ENCODE measurements at regions not wholly inside any gene's neighbourhood (a gene's known extent, or its start where the extent isn't known, plus 50 kb on each side); places are given as distances from the start of the nearest gene placed in this dataset.
A peak's percentile ranks its signal among the peaks of the same experiment; 100 is the strongest.

DNA sequence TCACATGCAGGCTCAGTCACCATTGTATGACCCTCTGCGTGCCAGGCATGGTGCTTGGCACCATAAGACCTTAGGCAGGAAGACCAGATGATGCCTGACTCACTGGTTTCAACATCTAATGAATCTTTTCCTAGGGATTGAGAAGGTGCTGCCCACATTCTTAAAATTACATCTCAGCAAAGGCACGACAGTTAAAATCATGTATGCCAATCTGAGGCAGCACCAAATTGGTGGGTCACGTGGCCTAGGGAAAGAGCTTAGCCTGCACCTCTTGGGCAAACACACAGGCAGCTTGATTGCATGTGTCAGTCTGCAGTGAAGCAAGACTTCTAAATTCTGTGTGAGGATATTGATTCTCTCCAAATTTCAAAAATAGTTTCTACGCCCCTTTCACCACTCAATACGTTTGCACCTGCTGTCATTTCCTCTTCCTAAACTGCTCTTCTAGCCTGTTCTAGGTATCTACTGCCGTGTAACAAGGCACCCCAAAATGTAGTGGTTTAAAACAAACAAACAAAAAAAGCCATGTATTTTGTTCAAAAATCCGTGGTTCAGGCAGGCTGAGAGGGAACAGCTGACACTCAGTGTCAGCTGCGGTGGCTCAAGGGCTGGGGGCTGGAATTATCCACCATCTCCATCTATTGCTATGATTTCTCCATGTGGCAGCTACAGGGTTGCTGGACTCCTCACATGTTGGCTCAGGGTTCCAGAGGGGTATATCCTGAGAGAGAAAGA lies 160.2 kb upstream of the FGGY start:
- ATAC-seq (peak; percentile 89), DNase-seq (ENCODE audit: low spot score) (peak; percentile 61)

DNA sequence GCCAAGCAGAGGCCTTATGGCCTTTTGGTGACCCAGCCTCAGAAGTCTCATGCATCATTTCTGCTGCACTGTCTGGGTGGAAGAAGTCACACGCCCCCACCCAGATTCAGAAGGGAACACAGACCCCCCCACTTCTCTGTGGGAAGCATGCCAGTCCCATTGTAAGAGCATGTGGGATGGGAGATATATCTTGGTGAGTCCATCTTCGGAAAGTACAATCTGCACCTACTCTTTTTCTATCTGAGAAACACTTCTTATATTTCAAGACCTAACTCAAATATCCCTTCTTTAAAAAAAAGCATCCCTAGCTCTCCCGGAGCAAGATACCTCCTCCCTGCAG lies 159.6 kb upstream of the FGGY start:
- ATAC-seq (no peak), DNase-seq (ENCODE audit: low spot score) (no peak)

DNA sequence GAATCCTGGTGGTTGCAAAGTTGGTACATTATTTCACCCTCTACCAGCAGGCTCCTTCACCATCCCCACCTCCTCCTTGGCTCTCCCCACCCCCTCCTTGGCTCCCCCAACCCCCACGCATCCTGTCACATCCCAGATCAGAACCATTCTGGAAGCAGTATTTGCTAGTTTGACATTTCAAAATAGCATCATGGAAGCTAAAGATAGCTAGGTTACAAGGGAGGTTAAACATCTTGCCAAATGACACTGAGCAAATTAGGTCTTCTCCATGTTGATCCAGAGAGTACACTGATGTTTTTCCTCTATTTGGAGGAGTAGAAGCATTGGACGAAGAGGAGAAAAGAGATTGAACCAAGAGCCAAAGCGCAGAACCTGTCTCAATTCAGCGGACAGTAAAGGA lies 158.9 kb upstream of the FGGY start:
- no peak for ATAC-seq
- DNase-seq (ENCODE audit: low spot score): no peak

DNA sequence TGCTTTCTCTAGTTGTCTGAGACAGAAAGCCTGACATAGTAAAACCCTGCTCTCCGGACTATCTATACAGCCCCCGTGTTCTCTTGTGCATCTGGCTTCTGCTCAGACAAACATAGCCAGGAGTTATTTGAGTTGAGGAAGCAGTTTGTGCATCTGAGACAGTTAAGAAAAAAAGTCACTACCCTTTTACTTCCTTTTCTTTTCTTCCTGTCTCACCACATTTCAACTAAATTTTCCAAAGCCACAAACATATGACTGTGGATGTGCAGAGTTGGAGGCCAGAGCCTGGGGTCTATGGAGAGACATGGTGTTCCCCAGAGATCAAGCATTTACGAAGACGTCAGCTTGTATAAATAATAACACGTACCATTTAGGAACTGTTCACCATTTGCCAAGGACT lies 158.5 kb upstream of the FGGY start:
- ATAC-seq (no peak), DNase-seq (ENCODE audit: low spot score) (no peak)

DNA sequence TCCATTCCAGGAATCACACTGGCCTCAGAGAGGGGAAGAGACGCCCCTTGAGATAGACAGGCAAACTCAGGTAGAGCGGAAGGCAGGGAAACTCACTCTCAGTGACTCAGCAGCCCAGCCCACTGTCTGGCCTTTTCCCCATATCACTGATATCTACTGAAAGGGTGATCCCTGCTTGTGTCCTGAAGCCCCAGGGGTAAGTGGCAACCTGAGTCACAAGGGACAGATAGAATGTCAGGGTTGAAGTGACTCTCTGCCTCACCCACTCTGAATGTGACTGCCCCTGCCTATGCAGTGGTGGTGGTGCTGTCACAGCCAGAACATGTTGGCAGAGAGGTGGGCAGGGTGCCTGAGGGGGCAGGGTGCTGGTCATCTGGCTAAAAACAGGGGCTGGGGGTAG lies 157.5 kb upstream of the FGGY start:
- DNase-seq (ENCODE audit: low spot score) (no peak), ATAC-seq (no peak)

DNA sequence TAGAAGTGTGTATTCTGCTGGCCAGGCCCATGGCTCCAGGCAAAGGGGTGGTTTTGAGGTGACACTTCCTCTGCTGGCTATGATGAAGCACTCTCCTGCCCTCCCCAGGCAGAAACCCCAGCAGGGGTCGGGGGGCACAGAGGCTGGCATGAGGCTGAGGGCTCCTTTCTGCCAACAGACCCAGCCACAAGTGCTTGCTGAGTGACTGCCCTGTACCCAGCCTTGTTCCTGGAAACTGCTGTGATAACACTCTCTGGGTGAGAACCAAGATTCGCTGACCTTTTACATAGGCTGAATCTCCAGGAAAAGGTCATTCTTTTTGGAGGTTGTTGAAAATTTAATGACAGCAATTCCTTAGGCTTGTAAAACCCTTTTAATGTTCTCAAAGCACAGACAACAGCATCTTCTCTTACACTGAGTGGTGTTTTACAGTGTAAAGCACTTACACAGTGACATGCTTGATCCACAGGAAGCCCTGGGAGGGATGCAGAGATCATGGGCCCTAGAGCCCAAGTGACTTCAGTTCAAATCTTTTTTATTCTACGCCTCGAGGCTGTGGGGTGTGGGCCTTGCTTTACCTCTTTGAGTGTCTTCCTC lies 155.5 kb upstream of the FGGY start:
- no peak for DNase-seq (ENCODE audit: low spot score)
- ATAC-seq: no peak

DNA sequence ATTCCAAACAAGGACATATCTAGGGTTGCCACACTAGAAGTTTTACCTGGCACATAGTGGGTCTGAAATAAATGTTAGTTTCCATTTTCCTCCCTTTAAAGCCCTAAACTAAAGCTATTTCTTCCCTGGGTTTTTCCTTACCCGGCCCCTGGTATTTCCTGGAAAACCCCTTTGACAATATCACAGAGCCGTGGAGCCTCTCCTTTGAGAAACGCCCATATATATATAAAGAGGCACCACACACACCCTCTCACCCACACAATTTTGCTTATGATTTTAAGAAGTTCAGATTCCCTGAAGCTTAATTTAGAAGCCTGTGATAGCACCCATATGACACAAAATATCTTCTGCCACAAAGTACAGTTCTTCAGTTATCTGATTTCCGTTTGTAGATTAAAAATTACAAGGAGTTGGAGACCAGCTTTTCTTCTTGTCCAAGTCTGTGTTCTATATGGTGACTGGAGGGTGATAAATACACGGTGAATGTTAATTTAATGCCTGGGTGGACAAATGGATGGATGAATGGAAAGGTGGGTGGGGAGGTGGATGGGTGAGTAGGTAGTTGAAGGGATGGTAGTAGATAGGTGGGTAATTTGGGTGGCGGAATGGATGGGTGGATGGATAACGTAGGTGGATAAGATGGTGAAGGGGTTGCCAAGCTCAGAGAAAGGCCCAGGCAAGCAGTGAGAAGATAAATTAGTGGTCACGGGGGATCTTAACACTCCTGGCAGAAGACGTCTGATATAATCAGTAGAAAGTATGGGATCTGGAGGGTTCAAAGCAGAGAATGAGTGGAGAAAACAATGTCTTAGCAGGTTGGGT lies 154.4 kb upstream of the FGGY start:
- ATAC-seq: no peak

DNA sequence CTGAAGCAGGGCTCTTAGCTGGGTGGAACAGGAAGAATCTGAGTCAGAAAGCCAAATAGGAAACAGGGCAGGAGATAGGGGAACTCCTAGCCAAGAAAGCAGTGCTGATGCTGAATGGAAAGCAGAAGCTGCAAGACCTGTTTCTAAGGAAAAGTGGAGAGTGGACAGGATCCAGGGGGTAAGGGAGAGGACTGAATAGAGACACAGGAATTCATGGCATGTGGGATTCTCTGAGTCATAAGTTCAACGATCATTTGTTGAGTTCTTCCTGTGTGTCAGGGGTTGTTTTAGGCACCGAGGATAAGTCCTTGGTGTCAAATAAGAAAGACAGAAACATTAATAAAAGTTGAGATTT lies 153.8 kb upstream of the FGGY start:
- ATAC-seq: peak; percentile 50
- DNase-seq (ENCODE audit: low spot score): no peak

More for the DNA sequence above, 154.4 kb upstream of the FGGY start:
- DNase-seq (ENCODE audit: low spot score): no peak

DNA sequence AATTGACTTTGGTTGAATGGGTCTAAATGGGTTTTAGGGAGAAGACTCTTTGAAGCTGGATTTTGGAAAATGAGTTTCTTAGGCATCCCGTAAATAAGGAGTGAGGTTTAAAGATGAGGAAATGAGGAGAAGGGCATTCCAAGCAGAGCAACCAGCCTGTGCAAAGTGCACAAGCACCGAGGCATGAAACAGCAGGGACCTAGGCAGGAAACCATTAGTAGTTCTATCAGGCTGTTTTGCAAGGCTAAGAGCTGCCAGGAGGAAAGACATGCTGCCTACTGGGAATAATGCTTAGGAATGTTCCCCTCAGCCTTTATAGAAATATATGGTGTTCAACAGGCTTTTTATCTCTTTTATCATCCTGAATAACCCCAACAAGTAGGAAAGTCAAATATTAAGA lies 153.1 kb upstream of the FGGY start:
- ATAC-seq (no peak), DNase-seq (ENCODE audit: low spot score) (no peak)

DNA sequence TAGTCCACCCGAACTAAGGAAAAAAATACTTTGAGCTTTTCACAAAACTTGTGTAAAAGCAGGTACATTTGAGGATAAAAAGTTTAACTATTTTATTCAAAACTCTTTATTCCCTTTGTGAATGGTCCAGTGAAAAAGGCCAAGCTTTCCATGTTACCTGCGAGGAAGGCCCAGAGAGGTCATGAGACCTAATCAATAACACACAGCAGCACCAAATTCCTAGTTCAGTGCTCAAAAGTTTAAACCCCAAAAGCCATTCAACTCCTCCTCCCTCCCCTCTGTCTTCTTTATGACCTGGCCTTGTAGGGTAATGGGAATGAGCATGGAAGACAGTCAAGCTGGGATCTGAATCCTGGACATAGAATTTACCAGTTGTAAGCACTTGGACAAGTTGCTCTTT lies 151.9 kb upstream of the FGGY start:
- DNase-seq (ENCODE audit: low spot score) (no peak), ATAC-seq (no peak)

DNA sequence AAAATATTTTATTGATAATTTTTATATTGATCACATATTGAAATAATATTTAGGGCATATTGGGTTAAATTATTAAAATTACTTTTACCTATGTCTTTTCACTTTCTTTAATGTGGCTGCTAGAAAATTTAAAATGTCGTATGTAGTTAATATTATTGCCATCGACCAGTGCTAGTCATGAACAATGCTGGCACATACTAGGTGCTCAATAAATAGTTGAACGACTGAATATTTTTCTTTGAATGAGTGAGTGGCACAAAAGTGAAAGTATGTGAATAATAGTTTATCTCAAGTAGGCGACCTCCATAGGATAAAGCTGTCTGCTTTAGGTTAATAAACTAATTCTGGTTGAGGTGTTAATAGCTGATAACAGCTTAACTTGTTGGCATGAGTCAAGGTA lies 150.8 kb upstream of the FGGY start:
- DNase-seq (ENCODE audit: low spot score): no peak
- ATAC-seq: no peak

DNA sequence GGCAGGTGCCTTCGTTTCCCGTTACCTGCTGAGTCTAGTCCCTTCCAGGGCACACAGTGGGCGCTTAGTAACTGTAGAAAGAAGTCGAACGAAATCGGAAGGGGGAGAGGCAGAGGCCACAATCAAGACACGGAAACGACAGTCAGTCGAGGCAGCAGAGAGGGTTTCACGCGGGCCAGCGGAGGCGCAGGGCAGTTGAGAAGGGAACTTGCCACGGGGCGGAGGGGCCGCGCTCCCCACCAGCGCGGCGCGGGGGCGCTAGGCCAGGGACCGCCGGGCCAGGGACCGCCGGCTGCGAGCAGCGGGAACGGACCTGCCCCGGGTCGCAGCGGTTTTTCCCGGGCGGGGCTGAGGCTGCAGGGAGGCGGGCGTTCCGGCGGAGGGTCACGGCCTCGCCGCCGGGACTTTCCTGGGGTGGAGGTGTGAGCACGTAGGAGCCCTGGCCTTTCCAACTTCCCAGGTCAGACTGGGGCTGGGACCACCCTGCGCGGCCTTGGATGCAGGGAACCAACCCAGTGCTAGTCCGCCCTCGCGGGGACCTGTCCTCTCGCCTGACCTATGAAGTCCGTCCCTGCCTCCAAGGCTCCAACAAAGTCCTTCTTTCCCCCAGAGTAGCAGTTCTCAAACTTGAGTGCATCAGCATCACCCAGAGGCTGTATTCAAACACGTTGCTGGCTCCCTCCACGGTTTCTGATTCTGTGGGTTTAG lies 150.1 kb upstream of the FGGY start:
- DNase-seq (ENCODE audit: low spot score): no peak
- ATAC-seq: peak; percentile 79

DNA sequence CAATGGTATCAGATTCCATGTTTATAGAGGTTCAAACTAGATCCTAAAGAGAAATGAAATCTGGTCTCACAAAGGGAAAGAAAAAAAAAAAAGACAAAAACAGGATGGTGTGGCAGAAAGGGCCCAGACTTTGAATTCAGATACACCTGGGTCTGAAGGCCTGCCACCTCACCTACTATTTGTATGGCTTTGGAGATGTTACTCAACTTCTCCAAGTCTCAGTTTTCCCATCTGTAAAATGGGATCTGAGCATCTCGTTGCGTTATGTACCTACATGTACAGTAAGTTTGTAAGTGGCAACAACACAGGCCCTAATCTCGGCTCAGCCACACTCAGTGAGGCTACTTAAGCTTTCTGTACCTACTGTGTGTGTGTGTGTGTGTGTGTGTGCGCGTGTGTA lies 147.5 kb upstream of the FGGY start:
- DNase-seq (ENCODE audit: low spot score) (no peak), ATAC-seq (no peak)

DNA sequence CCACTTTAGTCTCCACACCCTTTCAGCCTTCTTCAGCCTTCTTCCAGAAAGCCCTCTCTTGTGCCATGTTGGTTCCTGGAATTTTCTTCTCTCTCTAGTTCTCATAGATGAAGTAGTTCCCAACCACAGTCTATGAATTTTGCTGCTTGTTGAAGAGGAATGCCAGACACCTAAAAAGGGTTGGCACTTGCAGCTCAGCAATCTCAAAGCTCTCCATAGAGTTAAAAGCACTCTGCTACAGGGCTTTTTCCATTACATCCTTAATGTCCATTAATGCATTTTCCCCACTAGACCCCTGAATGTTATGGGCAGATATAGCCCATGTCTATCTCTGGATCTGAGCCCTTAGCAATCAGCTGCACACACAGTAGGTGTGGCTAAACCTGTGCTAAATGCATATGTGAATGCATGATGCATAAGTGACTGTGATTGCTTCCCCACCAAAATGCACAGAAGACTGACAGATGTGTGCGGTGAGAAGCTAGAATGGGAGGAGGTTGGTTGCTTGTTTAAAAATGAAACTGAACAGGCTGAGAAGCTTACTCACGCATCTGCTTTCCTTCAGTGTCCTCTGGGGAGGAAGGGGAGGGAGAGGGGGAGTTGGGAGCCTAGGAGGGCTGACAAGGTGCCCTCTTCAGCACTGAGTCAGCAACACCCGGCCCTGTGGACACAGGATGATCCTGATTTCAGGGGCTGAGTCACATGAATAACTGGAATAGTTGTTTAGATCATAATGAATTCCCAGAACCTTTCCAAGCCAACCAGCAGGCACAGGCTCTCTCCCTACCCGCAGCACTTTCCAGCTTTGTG lies 146.1 kb upstream of the FGGY start:
- peak; percentile 35 for ATAC-seq
- no peak for DNase-seq (ENCODE audit: low spot score)

DNA sequence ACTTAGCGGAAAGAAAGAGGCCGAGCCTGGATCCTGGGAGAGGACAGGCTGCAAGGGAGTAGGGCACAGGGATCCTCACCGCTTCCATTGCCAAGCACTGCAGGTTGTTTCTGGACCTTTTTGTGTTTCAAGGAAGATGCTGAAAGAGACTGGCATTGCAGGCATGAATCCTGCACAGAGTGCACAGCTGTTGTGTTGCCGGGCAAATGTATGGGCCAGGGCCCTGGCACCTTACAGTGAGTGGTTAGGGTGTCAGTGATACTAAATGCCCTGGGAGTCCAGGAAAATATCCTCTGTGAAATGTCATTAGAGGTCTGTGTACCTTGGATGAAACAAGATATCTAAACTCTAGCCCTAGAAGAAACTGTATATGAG lies 145.5 kb upstream of the FGGY start:
- DNase-seq (ENCODE audit: low spot score) (no peak), ATAC-seq (no peak)

DNA sequence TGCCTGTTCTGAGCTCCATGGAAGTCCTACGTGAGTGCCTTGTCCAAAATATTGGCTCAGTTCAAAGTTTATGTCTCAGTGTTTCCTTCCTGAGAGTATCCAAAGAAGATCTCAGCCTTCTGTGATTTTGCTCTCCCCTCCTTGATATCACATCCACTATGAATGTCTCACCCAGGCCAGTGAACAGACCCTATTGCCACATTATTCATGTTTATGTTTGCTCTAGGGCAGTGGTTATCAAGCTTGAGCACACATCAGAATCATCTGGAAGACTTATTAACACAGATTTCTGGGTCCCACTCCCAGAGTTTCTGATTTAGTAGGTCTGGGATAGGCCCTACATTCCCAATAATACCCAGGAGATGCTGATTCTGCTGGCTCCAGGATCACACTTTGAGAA lies 145.0 kb upstream of the FGGY start:
- DNase-seq (ENCODE audit: low spot score) (no peak), ATAC-seq (no peak)

DNA sequence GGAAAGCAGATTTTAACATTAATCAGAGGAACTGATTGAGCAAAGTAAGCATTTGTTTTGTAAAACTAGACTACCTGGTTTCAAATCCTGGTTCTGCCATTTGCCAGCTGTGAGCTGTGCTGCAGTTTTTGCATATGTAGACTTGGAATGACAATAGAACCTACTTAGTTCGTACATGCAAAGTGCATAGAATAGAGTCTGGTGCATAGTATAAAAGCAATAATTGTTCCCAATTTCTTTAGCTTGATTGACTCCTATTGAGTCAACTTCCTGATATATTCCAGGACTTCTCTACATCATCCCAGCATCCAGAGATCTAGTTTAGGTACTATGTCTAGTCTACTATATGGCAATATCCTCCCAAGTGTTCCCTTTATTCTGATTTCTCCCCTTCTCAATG lies 144.4 kb upstream of the FGGY start:
- no peak for DNase-seq (ENCODE audit: low spot score)
- no peak for ATAC-seq

DNA sequence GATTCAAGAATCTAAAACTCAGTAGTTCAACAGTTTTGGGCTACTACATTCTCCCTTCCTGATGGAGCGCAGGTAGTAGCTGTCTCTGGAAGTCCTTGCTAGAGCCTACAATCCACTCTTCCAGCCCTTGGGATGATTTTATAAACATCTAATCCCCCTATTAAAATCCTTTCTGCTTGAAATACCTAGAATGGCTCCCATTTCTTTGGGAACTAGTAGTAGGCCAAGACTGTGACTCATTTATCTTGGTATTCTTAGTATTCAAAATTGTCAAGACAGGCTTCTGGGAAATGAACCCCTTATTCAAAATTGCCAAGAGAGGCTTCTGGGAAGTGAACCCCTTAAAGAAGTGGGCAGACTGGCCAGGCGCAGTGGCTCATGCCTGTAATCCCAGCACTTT lies 142.5 kb upstream of the FGGY start:
- DNase-seq (ENCODE audit: low spot score) (no peak), ATAC-seq (no peak)

DNA sequence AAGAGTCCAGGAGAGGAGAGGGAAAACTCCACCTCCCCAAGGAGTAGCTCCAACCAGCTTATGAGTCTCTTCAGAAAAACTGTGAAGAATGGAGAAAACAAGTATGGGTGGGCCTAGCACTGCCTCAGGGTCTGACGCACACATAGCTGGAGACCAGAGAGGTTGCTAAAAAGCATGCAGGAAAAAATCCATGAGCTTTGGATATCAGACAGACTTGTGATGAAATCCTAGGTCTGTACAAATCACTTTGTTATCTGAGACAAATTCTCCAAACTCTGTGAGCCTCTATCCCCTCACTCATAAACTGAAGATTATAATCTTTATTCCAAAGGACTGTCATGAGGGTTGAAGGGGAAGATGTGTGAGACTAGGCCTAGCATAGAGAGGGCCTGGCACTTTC lies 141.5 kb upstream of the FGGY start:
- no peak for DNase-seq (ENCODE audit: low spot score)
- ATAC-seq: no peak

DNA sequence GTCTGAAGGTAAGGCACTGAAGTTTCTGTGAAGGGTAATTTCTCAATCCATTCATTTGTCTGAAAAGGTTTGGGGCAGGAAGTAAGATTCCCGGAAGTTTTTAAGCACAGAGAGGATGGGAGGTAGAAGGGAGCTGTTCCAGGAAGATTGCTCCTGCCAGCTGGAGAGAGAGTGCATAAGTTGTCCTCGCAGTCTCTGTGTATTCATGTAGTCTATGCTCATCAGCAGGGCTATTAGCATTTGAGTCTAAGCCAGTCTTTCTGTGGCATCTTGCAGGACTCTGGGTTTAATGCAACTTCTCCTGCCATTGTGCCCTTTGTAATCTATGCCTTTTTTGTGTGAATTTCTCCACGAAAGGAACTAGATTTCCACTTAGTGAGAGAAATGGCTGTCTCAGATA lies 140.8 kb upstream of the FGGY start:
- no peak for ATAC-seq
- DNase-seq (ENCODE audit: low spot score): no peak

Data from left lobe of liver (tissue), 2 donors.